ENCODE measurements at regions not wholly inside any gene's neighbourhood (a gene's known extent, or its start where the extent isn't known, plus 50 kb on each side); places are given as distances from the start of the nearest gene placed in this dataset.

DNA sequence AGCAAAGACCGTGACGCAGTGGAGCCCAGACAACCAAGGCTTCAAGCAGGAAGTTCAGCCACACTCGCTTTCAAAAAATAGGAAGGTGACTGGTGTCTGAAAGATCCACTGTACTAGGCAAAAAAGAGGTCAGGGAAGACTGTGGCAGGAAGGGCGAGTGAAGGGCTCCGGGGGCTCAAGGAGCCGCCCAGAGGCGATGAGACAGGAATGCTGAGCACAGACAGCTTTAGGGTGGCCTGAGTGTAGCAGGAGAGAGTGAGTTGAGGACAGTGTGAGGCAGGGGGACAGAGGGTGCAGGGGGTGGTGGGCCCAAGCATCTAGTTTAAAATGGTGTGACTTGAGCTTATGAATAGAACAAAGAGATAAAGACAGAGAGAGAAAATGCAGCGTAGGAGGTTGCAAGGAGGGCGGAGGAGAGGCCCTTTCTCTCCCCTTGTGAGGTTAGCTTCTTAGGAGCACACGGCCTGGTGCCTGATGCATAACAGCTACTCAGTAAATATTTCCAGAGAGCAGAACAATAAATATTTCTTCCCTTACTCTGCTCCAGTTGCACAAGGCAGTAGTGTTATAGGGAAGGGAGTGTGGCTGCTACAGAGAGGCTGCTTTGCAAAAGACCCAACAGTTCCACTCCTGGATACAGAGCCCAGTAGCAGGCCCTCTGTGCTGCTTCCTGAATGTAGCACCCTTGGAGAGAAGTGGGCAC, 789.7 kb upstream of the RAB6C start:
- TF ChIP-seq ELF1 (IDR thresholded peaks at IDR 0.05) (no peak), FOSL2 (IDR thresholded peaks at IDR 0.05; ENCODE audit: borderline replicate concordance, low read depth) (no peak), USF2 (IDR thresholded peaks at IDR 0.05; ENCODE audit: borderline replicate concordance, low read depth, low read length) (no peak), TEAD4 (IDR thresholded peaks at IDR 0.05; ENCODE audit: borderline replicate concordance, insufficient read depth) (no peak), GATA2 (CRISPR knock-in tag; IDR thresholded peaks at IDR 0.05) (no peak), MXI1 (IDR thresholded peaks at IDR 0.05; ENCODE audit: low read depth, low read length) (no peak), RAD21 (IDR thresholded peaks at IDR 0.05; ENCODE audit: low read length) (no peak), EZH2phosphoT487 (IDR thresholded peaks at IDR 0.05; ENCODE audit: borderline replicate concordance, low read depth) (no peak), TCF12 (IDR thresholded peaks at IDR 0.05) (no peak), USF1 (IDR thresholded peaks at IDR 0.05; ENCODE audit: borderline replicate concordance, low read depth) (no peak), JUND (IDR thresholded peaks at IDR 0.05) (no peak), EP300 (IDR thresholded peaks at IDR 0.05; ENCODE audit: borderline replicate concordance in 1 of 2, low read depth in 1 of 2, low read length in 1 of 2) (no peak), TAF1 (IDR thresholded peaks at IDR 0.05; ENCODE audit: borderline replicate concordance, low read depth, low read length) (no peak), REST (IDR thresholded peaks at IDR 0.05; ENCODE audit: low read depth, low read length) (no peak), RFX5 (IDR thresholded peaks at IDR 0.05; ENCODE audit: low read length) (no peak), RCOR1 (IDR thresholded peaks at IDR 0.05; ENCODE audit: low read length) (no peak)
- TF ChIP-seq, protein P1, sequence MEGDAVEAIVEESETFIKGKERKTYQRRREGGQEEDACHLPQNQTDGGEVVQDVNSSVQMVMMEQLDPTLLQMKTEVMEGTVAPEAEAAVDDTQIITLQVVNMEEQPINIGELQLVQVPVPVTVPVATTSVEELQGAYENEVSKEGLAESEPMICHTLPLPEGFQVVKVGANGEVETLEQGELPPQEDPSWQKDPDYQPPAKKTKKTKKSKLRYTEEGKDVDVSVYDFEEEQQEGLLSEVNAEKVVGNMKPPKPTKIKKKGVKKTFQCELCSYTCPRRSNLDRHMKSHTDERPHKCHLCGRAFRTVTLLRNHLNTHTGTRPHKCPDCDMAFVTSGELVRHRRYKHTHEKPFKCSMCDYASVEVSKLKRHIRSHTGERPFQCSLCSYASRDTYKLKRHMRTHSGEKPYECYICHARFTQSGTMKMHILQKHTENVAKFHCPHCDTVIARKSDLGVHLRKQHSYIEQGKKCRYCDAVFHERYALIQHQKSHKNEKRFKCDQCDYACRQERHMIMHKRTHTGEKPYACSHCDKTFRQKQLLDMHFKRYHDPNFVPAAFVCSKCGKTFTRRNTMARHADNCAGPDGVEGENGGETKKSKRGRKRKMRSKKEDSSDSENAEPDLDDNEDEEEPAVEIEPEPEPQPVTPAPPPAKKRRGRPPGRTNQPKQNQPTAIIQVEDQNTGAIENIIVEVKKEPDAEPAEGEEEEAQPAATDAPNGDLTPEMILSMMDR (IDR thresholded peaks at IDR 0.05): no peak
- TF ChIP-seq, protein P2, sequence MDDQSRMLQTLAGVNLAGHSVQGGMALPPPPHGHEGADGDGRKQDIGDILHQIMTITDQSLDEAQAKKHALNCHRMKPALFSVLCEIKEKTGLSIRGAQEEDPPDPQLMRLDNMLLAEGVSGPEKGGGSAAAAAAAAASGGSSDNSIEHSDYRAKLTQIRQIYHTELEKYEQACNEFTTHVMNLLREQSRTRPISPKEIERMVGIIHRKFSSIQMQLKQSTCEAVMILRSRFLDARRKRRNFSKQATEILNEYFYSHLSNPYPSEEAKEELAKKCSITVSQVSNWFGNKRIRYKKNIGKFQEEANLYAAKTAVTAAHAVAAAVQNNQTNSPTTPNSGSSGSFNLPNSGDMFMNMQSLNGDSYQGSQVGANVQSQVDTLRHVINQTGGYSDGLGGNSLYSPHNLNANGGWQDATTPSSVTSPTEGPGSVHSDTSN (IDR thresholded peaks at IDR 0.05): no peak
- TF ChIP-seq, protein P3, sequence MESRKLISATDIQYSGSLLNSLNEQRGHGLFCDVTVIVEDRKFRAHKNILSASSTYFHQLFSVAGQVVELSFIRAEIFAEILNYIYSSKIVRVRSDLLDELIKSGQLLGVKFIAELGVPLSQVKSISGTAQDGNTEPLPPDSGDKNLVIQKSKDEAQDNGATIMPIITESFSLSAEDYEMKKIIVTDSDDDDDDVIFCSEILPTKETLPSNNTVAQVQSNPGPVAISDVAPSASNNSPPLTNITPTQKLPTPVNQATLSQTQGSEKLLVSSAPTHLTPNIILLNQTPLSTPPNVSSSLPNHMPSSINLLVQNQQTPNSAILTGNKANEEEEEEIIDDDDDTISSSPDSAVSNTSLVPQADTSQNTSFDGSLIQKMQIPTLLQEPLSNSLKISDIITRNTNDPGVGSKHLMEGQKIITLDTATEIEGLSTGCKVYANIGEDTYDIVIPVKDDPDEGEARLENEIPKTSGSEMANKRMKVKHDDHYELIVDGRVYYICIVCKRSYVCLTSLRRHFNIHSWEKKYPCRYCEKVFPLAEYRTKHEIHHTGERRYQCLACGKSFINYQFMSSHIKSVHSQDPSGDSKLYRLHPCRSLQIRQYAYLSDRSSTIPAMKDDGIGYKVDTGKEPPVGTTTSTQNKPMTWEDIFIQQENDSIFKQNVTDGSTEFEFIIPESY (IDR thresholded peaks at IDR 0.05; ENCODE audit: borderline replicate concordance, low read depth): no peak
- no peaks in the 10 kb centered on the region for H4K20me1 ChIP-seq (ENCODE audit: insufficient read depth)
- H3K36me3 ChIP-seq (replicated peaks in 1 of 2; ENCODE audit: control insufficient read depth in 1 of 2, insufficient read depth in 2 of 2, low read length in 1 of 2): no peaks in the 10 kb centered on the region
- H3K9me2 ChIP-seq: no peaks in the 10 kb centered on the region
- H3K4me3 ChIP-seq (ENCODE audit: low read depth in 2 of 2, low read length in 1 of 2): no peak overlapping the region
- H3K4me1 ChIP-seq (ENCODE audit: control insufficient read depth in 1 of 2, insufficient read depth in 2 of 2, low read depth in 1 of 2, low read length in 1 of 2): no peaks in the 10 kb centered on the region; a peak in 1 of 4 replicates
- POLR2A ChIA-PET: no interaction called here
- no peaks in the 10 kb centered on the region for H3K79me2 ChIP-seq (ENCODE audit: insufficient read depth)
- no peak overlapping the region for H3K4me2 ChIP-seq
- no peak overlapping the region for H3K27ac ChIP-seq (ENCODE audit: low read depth in 2 of 2, low read length in 1 of 2)
- DNase-seq: no peak
- no peak overlapping the region for H3K9ac ChIP-seq
- CTCF ChIA-PET: interaction anchor here (0.5 kb wide), 1 partner anchor 78 kb away, joined by 3 read pairs; no protein-coding TSS in a partner anchor
- H2AFZ ChIP-seq (ENCODE audit: low read depth): no peak overlapping the region
- no peaks in the 10 kb centered on the region for H3F3A ChIP-seq (replicated peaks; ENCODE audit: insufficient read depth)
- H3K9me3 ChIP-seq: no peaks in the 10 kb centered on the region
- 35% methylated on average over 10 of the region's 10 CpGs for WGBS (ENCODE audit: low lambda C conversion rate)
- no peaks in the 10 kb centered on the region for H3K27me3 ChIP-seq (ENCODE audit: insufficient read depth)

Data from SK-N-SH (cell line).